Parathyroid adenoma (tissue), 2 donors: ENCODE measurements at regions not wholly inside any gene's neighbourhood (a gene's known extent, or its start where the extent isn't known, plus 50 kb on each side); places are given as distances from the start of the nearest gene placed in this dataset.

Experiments used
- H2AFZ ChIP-seq: fragments of 300-600 bp; sonication (generic); one replicate; pipeline ENCODE4 v1.7.0; 2017; ENCODE audit warnings: antibody characterized with exemption, mild to moderate bottlenecking
- H3K27ac ChIP-seq: fragments of 300-600 bp; sonication (generic); one replicate; pipeline ENCODE4 v1.7.0; 2017
- H3K27me3 ChIP-seq: fragments of 300-600 bp; sonication (generic); one replicate; pipeline ENCODE4 v1.7.0; 2017; ENCODE audit warnings: low read length; ENCODE audit not compliant: control insufficient read depth, insufficient read depth
- H3K36me3 ChIP-seq: fragments of 300-600 bp; sonication (generic); one replicate; pipeline ENCODE4 v1.7.0; 2017; ENCODE audit warnings: low read length; ENCODE audit not compliant: control insufficient read depth, insufficient read depth
- H3K4me1 ChIP-seq: fragments of 300-600 bp; sonication (generic); one replicate; pipeline ENCODE4 v1.7.0; 2017; ENCODE audit warnings: control low read depth
- H3K4me2 ChIP-seq: fragments of 300-600 bp; sonication (generic); one replicate; pipeline ENCODE4 v1.7.0; 2017; ENCODE audit warnings: low read length
- H3K4me3 ChIP-seq: fragments of 300-600 bp; sonication (generic); one replicate; pipeline ENCODE4 v1.7.0; 2017; ENCODE audit warnings: low read depth, low read length
- H3K79me2 ChIP-seq: fragments of 300-600 bp; sonication (generic); one replicate; pipeline ENCODE4 v1.7.0; 2017; ENCODE audit warnings: control low read depth
- H3K9ac ChIP-seq: fragments of 300-600 bp; sonication (generic); one replicate; pipeline ENCODE4 v1.7.0; 2017; ENCODE audit warnings: mild to moderate bottlenecking
- H3K9me3 ChIP-seq: fragments of 300-600 bp; sonication (generic); one replicate; pipeline ENCODE4 v1.7.0; 2017; ENCODE audit warnings: low read length; ENCODE audit not compliant: control insufficient read depth
- TF ChIP-seq, protein P1 (sequence below): fragments of 300-600 bp; sonication (generic); IDR thresholded peaks from one replicate; pipeline ENCODE4 v1.7.0; 2017; ENCODE audit warnings: antibody characterized with exemption, mild to moderate bottlenecking
- donor health status: primary hyperparathyroidism.

GRCh38 chr6:33521489-33522091 is 58.5 kb downstream of the BAK1 start:
- Histone ChIP-seq H3K27me3 (no peaks in the 10 kb centered on the region), H3K4me2 (no peak overlapping the region), H3K9ac (no peak overlapping the region), H2AFZ (no peak overlapping the region), H3K4me3 (no peak overlapping the region), H3K9me3 (no peaks in the 10 kb centered on the region), H3K4me1 (no peaks in the 10 kb centered on the region), H3K36me3 (no peaks in the 10 kb centered on the region), H3K27ac (no peak overlapping the region), H3K79me2 (no peaks in the 10 kb centered on the region)
- TF ChIP-seq, protein P1, sequence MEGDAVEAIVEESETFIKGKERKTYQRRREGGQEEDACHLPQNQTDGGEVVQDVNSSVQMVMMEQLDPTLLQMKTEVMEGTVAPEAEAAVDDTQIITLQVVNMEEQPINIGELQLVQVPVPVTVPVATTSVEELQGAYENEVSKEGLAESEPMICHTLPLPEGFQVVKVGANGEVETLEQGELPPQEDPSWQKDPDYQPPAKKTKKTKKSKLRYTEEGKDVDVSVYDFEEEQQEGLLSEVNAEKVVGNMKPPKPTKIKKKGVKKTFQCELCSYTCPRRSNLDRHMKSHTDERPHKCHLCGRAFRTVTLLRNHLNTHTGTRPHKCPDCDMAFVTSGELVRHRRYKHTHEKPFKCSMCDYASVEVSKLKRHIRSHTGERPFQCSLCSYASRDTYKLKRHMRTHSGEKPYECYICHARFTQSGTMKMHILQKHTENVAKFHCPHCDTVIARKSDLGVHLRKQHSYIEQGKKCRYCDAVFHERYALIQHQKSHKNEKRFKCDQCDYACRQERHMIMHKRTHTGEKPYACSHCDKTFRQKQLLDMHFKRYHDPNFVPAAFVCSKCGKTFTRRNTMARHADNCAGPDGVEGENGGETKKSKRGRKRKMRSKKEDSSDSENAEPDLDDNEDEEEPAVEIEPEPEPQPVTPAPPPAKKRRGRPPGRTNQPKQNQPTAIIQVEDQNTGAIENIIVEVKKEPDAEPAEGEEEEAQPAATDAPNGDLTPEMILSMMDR, result no peak
